NB4 (cell line): ENCODE measurements at regions not wholly inside any gene's neighbourhood (a gene's known extent, or its start where the extent isn't known, plus 50 kb on each side); places are given as distances from the start of the nearest gene placed in this dataset.

Experiments
- DNase-seq: peaks from one replicate; pipeline ENCODE4 v3.0.0; 2010; ENCODE audit warnings: low read depth
- H3K4me3 ChIP-seq: one replicate; pipeline ENCODE4 v1.5.1; 2011; ENCODE audit warnings: mild to moderate bottlenecking, low read depth, low read length, moderate library complexity
- CTCF ChIP-seq: IDR thresholded peaks from one replicate; pipeline ENCODE4 v1.5.1; 2012; ENCODE audit warnings: low read depth, low read length
- MAX ChIP-seq: IDR thresholded peaks from 2 replicates; pipeline ENCODE4 v1.6.1; 2011; ENCODE audit warnings: low read depth, low read length
- MYC ChIP-seq: IDR thresholded peaks from 2 replicates; pipeline ENCODE4 v1.6.1; 2011; ENCODE audit warnings: low read depth, low read length
- POLR2A ChIP-seq: IDR thresholded peaks from 2 replicates; pipeline ENCODE4 v1.6.1; 2011; ENCODE audit warnings: mild to moderate bottlenecking; ENCODE audit not compliant: insufficient read length; ENCODE audit errors: extremely low read depth

- TF ChIP-seq CTCF (no peak), MYC (no peak), POLR2A (no peak), MAX (no peak)
- no peak for DNase-seq
- H3K4me3 ChIP-seq: no peak overlapping the region
These were observed 127.6 kb upstream of the GBE1 start for GRCh38 chr3:81888914-81889557.

DNA sequence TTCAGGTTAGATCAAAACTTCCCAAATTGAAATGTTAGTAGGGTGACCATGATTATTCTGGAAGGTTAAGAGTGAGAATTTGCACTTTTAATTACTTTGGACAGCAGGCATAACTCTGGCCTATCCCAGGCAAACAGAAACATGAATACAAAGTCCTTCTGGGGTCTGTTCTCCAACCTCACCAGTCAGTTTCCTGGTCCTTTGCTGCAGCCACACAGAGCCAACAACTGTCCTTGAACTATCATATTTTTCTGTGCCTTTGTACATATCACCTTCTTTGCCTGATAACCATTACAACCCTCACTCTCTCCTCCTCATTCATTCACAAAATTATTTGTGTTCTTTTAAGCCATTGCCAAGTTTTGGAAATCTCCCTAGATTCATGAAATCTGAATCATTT, 126.0 kb upstream of the GBE1 start:
- TF ChIP-seq MAX: no peak
- TF ChIP-seq MYC: no peak
- TF ChIP-seq CTCF: no peak
- DNase-seq: no peak
- no peak overlapping the region for H3K4me3 ChIP-seq

- no peak for DNase-seq
- no peak for TF ChIP-seq POLR2A
- no peak for TF ChIP-seq MYC
- TF ChIP-seq MAX: no peak
- no peak for TF ChIP-seq CTCF
- no peak overlapping the region for H3K4me3 ChIP-seq
These were observed 124.6 kb upstream of the GBE1 start for GRCh38 chr3:81886081-81886480.

DNA sequence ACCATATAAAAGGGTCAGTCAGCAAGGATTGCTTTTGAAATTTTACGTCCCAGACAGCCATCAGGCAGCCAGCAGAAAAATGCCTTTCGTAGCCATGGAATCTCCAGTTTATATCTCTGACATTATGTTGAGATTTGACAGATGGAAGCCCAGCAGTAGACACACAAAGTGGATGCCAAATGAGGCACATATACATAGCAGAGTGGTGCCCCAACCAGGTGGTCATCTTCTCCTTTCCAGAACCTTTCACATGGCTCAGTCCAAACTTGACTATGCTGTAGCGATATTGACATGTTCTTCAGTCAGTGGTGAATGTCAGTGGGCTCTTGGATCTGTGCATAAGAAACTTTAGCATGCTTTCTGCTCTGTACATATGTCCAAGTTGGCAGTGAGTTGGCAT, 123.3 kb upstream of the GBE1 start:
- no peak for DNase-seq
- TF ChIP-seq MAX (no peak), MYC (no peak), POLR2A (no peak), CTCF (no peak)
- H3K4me3 ChIP-seq: no peak overlapping the region

DNA sequence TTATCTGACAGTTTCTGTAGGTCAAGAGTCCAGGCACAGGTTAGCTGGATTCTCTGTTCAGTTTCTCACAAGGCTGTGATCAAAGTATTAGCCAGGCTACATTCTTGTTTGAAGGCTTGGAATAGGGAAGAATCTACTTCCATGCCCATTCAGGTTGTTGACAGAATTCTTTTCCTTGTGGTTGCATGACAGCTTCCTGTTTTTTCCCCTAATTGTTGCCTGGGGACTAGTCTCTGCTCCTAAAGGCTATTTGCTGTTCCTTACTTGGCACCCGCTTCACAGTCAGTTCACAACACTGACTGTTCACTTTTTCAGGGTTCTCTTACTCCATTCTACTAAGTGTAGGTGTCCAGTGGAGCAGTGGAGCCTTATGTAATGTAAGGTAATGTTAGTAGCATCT, 115.4 kb upstream of the GBE1 start:
- TF ChIP-seq MYC: no peak
- TF ChIP-seq CTCF: no peak
- TF ChIP-seq MAX: no peak
- no peak for TF ChIP-seq POLR2A
- DNase-seq: peak; percentile 2
- no peak overlapping the region for H3K4me3 ChIP-seq

DNA sequence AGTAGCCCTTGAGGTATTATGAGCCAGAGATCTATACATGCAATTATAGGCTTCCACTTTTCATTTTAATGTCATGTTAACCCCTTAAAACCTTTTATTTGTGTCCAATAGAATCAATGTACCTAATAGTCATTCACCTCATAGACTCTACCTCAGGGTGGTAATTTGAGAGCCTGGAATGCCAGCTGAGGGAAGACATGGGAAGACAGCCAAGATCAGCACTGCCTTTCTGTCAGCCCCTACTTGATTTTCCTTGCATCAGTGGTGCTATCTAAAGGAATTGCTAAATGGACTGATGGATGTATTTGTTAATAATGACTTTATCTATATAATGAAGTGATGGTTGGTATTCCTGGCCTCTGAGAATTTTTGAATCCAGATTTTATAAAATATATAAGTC, 113.3 kb upstream of the GBE1 start:
- TF ChIP-seq POLR2A (no peak), CTCF (no peak), MYC (no peak), MAX (no peak)
- no peak overlapping the region for H3K4me3 ChIP-seq
- DNase-seq: no peak
